Endodermal cell (in vitro differentiated cells): ENCODE measurements at regions not wholly inside any gene's neighbourhood (a gene's known extent, or its start where the extent isn't known, plus 50 kb on each side); places are given as distances from the start of the nearest gene placed in this dataset.
A peak's percentile ranks its signal among the peaks of the same experiment; 100 is the strongest.

Experiments used
- DNase-seq: peaks from one replicate; pipeline ENCODE4 v3.0.0-alpha.2; 2017
- H3K27ac ChIP-seq: 2 replicates; pipeline ENCODE4 v1.5.1; 2013; ENCODE audit warnings: mild to moderate bottlenecking, low read depth, low read length, moderate library complexity
- H3K27me3 ChIP-seq: 2 replicates; pipeline ENCODE4 v1.6.1; 2013; ENCODE audit warnings: mild to moderate bottlenecking, low read length, moderate library complexity; ENCODE audit not compliant: insufficient read depth, control insufficient read depth, poor library complexity, severe bottlenecking
- H3K36me3 ChIP-seq: 2 replicates; pipeline ENCODE4 v1.7.0; 2013; ENCODE audit warnings: mild to moderate bottlenecking, low read length, moderate library complexity; ENCODE audit not compliant: control insufficient read depth, insufficient read depth
- H3K4me1 ChIP-seq: one replicate; pipeline ENCODE4 v1.7.0; 2013; ENCODE audit warnings: low read length; ENCODE audit not compliant: control insufficient read depth, insufficient read depth
- H3K4me3 ChIP-seq: 2 replicates; pipeline ENCODE4 v1.5.1; 2013; ENCODE audit warnings: mild to moderate bottlenecking, low read length, moderate library complexity
- H3K9ac ChIP-seq: 2 replicates; pipeline ENCODE4 v1.6.1; 2013; ENCODE audit warnings: mild to moderate bottlenecking, low read length, moderate library complexity; ENCODE audit not compliant: poor library complexity, severe bottlenecking; ENCODE audit errors: extremely low read depth
- H3K9me3 ChIP-seq: 2 replicates; pipeline ENCODE4 v1.6.1; 2013; ENCODE audit warnings: mild to moderate bottlenecking, low read length, moderate library complexity; ENCODE audit not compliant: control insufficient read depth
- H3K27ac Mint-ChIP-seq: 2 replicates; pipeline ENCODE4 v1.8.0; 2020; ENCODE audit warnings: mixed read lengths
- H3K27me3 Mint-ChIP-seq: 2 replicates; pipeline ENCODE4 v1.8.0; 2021; ENCODE audit warnings: mild to moderate bottlenecking, mixed read lengths; ENCODE audit not compliant: insufficient read depth
- H3K36me3 Mint-ChIP-seq: 2 replicates; pipeline ENCODE4 v1.8.0; 2020; ENCODE audit warnings: low read depth, mixed read lengths
- H3K4me1 Mint-ChIP-seq: 2 replicates; pipeline ENCODE4 v1.8.0; 2020; ENCODE audit warnings: mixed read lengths
- H3K4me3 Mint-ChIP-seq: 2 replicates; pipeline ENCODE4 v1.8.0; 2020; ENCODE audit warnings: mild to moderate bottlenecking, moderate library complexity, mixed read lengths
- H3K9me3 Mint-ChIP-seq: 2 replicates; pipeline ENCODE4 v1.8.0; 2020; ENCODE audit warnings: mild to moderate bottlenecking, mixed read lengths
- CTCF ChIP-seq: fragments of 200-600 bp; sonication (generic); conservative IDR thresholded peaks from 2 replicates; pipeline ENCODE4 v1.5.0; 2021; ENCODE audit warnings: antibody characterized with exemption, mild to moderate bottlenecking
- WGBS, 2 experiments: methylation state at CpG; one replicate each; pipeline versions ENCODE4 v1.1.5 to v1.1.7; 2013; ENCODE audit warnings: missing lambda C conversion rate in 2 of 2, mixed read lengths in 1 of 2; ENCODE audit not compliant: insufficient coverage in 1 of 2, insufficient read length in 1 of 2; 5-methylcytosine and 5-hydroxymethylcytosine counted together

- Mint-ChIP-seq H3K4me1 (no peaks in the 10 kb centered on the region), H3K4me3 (no peak overlapping the region), H3K36me3 (no peaks in the 10 kb centered on the region), H3K9me3 (no peaks in the 10 kb centered on the region), H3K27me3 (peaks cover 4% of the 10 kb centered on the region), H3K27ac (no peak overlapping the region)
- Histone ChIP-seq H3K27me3 (peaks cover 4% of the 10 kb centered on the region), H3K27ac (no peak overlapping the region), H3K4me1 (no peaks in the 10 kb centered on the region), H3K9ac (no peak overlapping the region), H3K36me3 (no peaks in the 10 kb centered on the region), H3K9me3 (peaks cover 18% of the 10 kb centered on the region), H3K4me3 (no peak overlapping the region)
- TF ChIP-seq CTCF, result no peak
- WGBS, 2 experiments, result 100% methylated on average over 1 to 2 of the region's 2 CpGs
- DNase-seq, result no peak
Observed at GRCh38 chr13:58406545-58406944, 775.0 kb downstream of the PCDH17 start.

- no peaks in the 10 kb centered on the region for H3K27me3 Mint-ChIP-seq
- WGBS, 2 experiments, result 75 to 96% methylated on average over 2 of the region's 2 CpGs
- peaks cover 11% of the 10 kb centered on the region for H3K36me3 Mint-ChIP-seq
- DNase-seq, result no peak
- Histone ChIP-seq H3K9me3 (peaks cover 29% of the 10 kb centered on the region), H3K27ac (no peak overlapping the region), H3K4me3 (peak overlapping the region; percentile 0), H3K9ac (no peak overlapping the region), H3K36me3 (no peaks in the 10 kb centered on the region), H3K27me3 (no peaks in the 10 kb centered on the region), H3K4me1 (no peaks in the 10 kb centered on the region)
- H3K27ac Mint-ChIP-seq, result no peak overlapping the region
- TF ChIP-seq CTCF, result no peak
- peaks cover 30% of the 10 kb centered on the region for H3K9me3 Mint-ChIP-seq
- no peaks in the 10 kb centered on the region for H3K4me1 Mint-ChIP-seq
- H3K4me3 Mint-ChIP-seq, result no peak overlapping the region
Observed at GRCh38 chr13:58429917-58430316, 798.4 kb downstream of the PCDH17 start.

GRCh38 chr13:58434943-58435342 is 803.4 kb downstream of the PCDH17 start:
- no peak overlapping the region for H3K4me3 ChIP-seq
- Mint-ChIP-seq H3K4me1 (no peaks in the 10 kb centered on the region), H3K27me3 (no peaks in the 10 kb centered on the region), H3K36me3 (peaks cover 3% of the 10 kb centered on the region), H3K9me3 (peaks cover 8% of the 10 kb centered on the region), H3K27ac (peak overlapping the region; percentile 48), H3K4me3 (no peak overlapping the region)
- no peak for TF ChIP-seq CTCF
- WGBS, 2 experiments, result 92 to 94% methylated on average over 2 to 4 of the region's 4 CpGs
- no peaks in the 10 kb centered on the region for H3K4me1 ChIP-seq
- no peak for DNase-seq
- peaks cover 14% of the 10 kb centered on the region for H3K9me3 ChIP-seq
- H3K27ac ChIP-seq, result no peak overlapping the region
- no peak overlapping the region for H3K9ac ChIP-seq
- H3K36me3 ChIP-seq, result no peaks in the 10 kb centered on the region
- H3K27me3 ChIP-seq, result no peaks in the 10 kb centered on the region
